Suppressor macrophage treated with lipopolysaccharide for 1 hour (primary cell): ENCODE measurements at regions not wholly inside any gene's neighbourhood (a gene's known extent, or its start where the extent isn't known, plus 50 kb on each side); places are given as distances from the start of the nearest gene placed in this dataset.

Experiments used
- DNase-seq, 3 donors: peaks; one replicate each; pipeline ENCODE4 v3.0.0-alpha.2; 2020 to 2022

- no peak for DNase-seq
Observed at GRCh38 chr5:2696156-2696807, 55.2 kb downstream of the IRX2 start.

GRCh38 chr5:2695200-2695891 is 56.1 kb downstream of the IRX2 start:
- no peak for DNase-seq

DNA sequence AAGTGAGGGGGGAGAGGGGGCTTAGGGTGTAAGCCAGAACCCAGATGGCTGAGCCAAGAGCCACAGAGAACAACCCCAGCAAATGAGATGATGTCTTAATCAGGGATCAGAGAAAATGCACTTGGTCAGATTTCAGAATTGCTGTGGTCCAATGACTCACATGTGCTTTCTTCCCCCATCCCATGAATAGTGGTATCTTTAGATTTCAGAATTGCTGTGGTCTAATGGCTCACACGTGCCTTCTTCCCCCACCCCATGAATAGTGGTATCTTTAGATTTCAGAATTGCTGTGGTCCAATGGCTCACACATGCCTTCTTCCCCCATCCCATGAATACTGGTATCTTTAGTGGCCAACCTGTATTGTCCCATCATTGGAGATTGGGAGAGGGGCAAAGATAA is 59.9 kb downstream of the IRX2 start:
- DNase-seq = no peak

DNA sequence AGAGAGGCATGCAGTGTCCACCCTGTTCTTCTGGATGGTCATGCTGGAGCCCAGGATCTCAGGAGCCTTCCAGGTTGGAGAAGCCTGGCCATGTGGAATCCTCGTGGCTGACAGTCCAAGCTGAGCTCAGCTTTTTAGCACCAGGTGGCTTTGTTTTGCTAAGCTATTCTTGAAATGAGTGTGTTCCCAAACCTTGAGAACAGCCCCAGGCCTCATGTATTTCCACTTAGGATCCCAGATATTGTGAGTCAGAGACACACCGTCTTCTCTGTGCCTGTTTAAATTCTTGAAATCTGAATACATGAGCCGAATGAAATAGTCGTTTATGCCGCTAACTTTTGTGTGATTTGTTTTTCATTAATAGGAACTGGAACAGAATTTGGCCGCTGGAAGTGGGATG is 61.2 kb downstream of the IRX2 start:
- no peak for DNase-seq

DNA sequence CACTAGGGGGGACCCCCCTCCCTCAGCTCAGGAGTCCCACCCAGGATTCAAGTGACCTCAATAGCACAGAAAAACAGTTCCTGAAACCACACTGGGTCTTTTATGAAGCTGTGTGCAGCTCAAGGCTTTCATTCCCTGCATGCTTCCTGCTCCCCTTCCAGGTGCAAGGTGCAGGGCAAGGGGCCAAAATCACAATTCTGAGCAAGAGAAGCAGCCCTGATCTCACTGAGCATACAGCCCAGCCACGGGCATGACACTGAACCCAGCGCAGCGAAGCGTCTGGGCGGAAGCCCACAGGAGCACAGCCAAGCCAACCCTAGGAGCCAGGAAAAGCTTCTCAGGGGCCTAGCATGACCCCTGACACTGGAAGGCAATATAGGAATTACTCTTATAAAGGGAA is 62.9 kb downstream of the IRX2 start:
- DNase-seq = no peak

- no peak for DNase-seq
Observed at GRCh38 chr5:2687746-2688145, 63.7 kb downstream of the IRX2 start.

DNA sequence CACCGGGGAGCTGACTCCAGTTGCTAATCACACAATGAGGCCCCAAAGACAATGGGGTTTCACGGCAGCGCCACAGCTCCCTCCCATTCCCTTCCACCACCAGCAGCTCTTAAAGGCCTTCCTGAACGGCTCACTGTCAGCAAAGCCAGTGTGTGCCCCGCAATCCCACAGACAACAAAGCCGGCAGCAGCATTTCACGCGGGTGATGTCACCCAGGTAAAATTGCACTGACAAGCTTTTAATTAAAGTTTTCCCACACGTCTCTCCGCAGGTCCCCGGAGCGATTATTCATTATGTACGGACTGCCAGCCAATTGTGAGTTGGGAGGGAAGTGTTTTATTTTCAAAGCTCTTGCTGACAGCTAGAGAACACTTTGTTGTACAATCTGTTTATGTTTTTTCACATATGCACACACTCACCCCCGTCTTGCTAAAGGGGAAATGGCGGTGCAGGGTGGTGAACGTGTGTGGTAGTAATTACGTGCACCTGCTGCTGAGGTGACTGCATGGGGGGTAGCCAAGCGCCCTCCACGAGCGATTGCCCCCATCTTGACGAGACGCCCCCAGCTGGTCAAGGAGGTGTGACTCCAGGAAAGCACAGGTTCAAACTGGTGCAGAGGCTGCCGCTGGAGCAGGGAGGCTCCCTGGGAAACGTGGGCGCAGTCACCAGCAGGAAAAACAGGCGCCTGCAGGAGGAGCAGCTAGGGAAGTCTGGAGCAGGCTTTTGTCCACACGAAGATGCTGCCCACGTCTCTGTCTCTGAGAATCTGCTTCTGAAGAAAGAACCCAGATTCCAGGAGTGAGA is 65.0 kb downstream of the IRX2 start:
- DNase-seq = no peak

DNA sequence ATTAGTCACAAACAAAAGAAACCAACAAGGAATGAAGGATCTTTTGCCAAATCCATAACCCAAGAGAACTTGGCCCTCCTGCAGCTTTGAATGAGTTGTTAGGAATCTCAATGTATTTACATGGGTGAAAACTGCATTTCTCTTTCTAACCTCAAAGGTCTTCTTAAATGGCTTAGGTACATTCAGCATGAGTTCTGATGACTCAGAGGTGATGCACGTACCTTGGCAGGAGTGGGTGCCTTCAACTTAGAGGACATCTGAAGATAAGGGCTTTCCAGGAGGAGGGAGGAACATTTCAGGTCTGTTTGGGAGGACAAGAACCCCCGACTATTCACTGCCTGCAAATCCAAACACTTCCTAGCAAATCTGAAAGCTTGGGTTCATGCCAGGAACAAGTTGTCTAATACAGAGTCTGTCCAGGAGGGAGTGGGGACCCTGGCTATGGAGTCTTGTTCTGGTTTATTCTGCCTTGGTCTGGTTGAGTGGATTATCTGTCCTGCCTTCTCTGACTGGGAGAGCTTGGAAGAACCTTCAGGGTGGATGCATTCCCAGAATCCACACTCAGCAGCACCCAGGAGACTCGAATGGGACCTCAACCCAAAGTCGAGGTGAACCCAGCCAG is 65.7 kb downstream of the IRX2 start:
- no peak for DNase-seq

- no peak for DNase-seq
Observed at GRCh38 chr5:2684606-2685005, 66.9 kb downstream of the IRX2 start.

- no peak for DNase-seq
Observed at GRCh38 chr5:2683720-2684119, 67.8 kb downstream of the IRX2 start.

- DNase-seq = no peak
Observed at GRCh38 chr5:2681476-2681875, 70.0 kb downstream of the IRX2 start.

GRCh38 chr5:2680979-2681378 is 70.5 kb downstream of the IRX2 start:
- DNase-seq = no peak

- DNase-seq = no peak
Observed at GRCh38 chr5:2677689-2678088, 73.8 kb downstream of the IRX2 start.

GRCh38 chr5:2675548-2675947 is 75.9 kb downstream of the IRX2 start:
- no peak for DNase-seq

GRCh38 chr5:2674456-2674855 is 77.0 kb downstream of the IRX2 start:
- no peak for DNase-seq

- DNase-seq = no peak
Observed at GRCh38 chr5:2670940-2671339, 80.5 kb downstream of the IRX2 start.

DNA sequence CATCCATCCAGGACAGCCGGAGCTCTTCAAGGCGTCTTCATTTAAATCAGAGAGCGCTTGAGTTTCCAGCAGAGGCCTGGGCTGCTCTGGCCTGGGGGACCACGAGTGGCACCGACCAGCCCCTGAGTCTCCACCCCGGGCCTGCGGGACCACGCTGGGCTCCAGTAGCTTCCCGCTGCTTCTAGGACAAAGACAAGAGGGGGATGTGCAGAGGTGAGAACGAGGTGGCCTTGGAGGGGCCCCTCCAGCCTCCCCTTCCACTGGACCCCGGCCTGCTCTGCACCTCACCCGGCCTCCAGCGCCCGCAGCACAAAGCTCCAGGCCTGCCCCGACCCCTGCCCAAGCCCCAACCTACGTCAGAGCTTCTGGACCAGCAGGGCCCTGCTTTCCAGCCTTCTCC is 81.6 kb downstream of the IRX2 start:
- no peak for DNase-seq

DNA sequence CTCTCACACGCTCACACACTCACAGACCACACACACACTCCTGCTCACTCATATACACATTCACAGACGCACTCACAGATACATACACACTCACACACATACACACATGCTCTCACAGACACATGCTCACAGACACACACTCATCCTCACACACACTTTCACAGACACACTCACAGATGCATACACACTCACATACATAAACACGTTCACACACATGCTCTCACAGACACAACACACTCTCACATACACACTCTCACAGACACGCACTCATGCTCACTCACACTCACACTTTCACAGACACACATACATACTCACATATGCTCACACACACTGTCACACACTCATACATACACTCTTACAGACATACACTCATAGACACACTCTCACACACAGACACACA is 82.2 kb downstream of the IRX2 start:
- DNase-seq = no peak

DNA sequence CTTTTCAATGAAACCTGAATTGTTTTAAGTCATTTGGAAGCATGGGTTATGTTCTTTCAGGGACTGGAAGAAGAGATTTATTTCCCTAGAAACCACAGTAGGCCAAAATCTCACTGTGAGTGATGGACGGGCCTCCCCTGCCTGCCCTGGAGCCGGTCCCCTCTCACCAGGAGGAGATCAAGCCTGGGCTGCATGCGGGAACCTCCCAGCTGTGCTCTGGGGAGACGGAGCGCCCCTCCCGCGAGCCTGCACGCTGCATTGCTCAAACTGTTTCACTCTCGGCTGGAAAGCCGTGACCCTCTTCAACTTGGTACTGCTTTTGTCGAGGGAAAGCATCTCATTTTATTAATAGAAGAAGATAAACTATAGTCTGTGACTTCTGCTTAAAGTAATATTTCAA is 85.4 kb downstream of the IRX2 start:
- no peak for DNase-seq

DNA sequence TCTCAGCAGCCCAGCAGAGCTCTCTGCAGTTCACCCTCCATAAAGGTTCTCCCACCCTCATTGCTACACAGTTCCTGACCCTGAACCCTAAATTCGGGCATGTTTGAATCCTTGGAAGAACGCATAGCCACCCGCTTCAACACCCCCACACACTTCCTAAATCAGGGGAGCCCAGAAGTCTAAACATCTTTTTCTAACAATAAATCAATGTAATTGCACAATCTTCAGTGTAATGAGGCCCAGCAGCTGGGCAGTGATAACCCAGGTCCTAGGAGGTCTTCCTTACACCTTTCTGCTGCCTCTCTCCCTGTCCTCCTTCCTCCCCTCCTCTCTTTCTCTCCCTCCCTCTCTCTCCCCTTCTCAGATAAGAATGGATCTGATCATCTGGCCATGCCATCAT is 88.0 kb downstream of the IRX2 start:
- no peak for DNase-seq

DNA sequence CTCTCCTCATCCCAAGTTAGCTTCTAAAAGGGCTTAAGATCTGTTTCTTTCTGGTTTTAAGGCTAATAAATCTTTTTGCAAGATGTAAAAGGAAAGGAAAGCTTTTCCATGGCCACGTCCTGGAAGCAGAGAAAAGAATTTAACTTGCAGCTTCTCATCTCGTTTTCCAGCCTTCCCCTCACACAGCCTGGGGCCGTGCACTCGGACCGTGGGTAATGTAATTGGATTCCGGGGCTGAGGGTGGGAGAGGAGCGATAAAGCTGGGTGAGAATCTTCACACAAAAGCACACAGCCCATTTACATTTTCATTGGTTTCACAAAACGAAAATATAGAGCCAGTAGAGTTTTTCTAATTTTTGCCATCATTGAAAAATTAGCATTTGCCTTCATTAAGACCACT is 91.2 kb downstream of the IRX2 start:
- no peak for DNase-seq

- no peak for DNase-seq
Observed at GRCh38 chr5:2658881-2659470, 92.5 kb downstream of the IRX2 start.

GRCh38 chr5:2658447-2658846 is 93.0 kb downstream of the IRX2 start:
- no peak for DNase-seq
